GM21529 (cell line): ENCODE measurements at regions not wholly inside any gene's neighbourhood (a gene's known extent, or its start where the extent isn't known, plus 50 kb on each side); places are given as distances from the start of the nearest gene placed in this dataset.

Experiments used
- ATAC-seq: cut with Tn5 transposase; IDR thresholded peaks from one replicate; pipeline ENCODE4 v1.9.1; 2021; ENCODE audit not compliant: unreplicated experiment

- no peak for ATAC-seq
Observed at GRCh38 chr20:16123623-16124022, 449.6 kb downstream of the KIF16B start.

DNA sequence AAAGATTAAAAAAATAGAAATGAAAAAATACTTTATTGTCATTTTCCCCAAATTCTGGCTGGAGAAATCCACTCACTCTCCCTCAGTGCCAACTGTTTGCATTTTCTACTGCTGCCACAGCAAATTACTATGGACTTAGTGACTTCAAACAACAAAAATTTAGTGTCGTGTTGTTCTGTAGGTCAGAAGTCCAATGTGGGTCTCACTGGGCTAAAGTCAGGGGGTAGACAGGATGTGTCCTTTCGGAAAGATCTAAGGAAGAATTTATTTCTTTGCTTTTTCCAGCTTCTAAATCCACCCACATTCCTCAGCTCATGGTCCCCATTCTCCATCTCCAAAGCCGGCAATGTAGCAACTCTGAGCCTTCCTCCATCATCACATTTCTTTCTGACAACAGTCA is 453.3 kb downstream of the KIF16B start:
- no peak for ATAC-seq

- ATAC-seq, result no peak
Observed at GRCh38 chr20:16115911-16116552, 457.2 kb downstream of the KIF16B start.

- no peak for ATAC-seq
Observed at GRCh38 chr20:16113736-16114135, 459.5 kb downstream of the KIF16B start.

DNA sequence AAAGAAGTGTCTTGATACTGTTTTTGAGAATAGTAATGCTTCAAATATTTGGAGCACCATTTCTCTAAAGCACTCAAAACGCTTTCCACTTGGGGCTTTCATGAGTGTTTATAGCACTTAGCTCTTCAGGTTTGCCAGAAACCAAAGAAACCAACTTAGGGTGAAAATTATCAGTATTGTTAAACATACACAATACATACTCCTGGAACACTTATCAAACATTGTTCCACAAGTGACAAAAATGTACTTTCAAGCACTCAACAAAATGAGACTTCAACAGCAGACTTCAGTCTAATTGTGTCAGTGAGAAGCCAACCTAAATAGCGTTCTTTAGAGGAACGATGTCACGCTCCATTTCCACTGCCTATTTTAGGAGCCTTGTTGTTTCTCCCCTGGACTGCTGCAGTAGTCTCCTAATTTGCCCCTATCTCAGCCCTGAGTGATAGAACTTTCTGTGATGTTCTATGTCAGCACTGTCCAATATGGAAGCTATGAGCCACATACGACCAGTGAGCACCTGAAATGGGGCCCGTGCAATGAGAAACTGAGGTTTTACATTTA is 461.3 kb downstream of the KIF16B start:
- ATAC-seq, result no peak

DNA sequence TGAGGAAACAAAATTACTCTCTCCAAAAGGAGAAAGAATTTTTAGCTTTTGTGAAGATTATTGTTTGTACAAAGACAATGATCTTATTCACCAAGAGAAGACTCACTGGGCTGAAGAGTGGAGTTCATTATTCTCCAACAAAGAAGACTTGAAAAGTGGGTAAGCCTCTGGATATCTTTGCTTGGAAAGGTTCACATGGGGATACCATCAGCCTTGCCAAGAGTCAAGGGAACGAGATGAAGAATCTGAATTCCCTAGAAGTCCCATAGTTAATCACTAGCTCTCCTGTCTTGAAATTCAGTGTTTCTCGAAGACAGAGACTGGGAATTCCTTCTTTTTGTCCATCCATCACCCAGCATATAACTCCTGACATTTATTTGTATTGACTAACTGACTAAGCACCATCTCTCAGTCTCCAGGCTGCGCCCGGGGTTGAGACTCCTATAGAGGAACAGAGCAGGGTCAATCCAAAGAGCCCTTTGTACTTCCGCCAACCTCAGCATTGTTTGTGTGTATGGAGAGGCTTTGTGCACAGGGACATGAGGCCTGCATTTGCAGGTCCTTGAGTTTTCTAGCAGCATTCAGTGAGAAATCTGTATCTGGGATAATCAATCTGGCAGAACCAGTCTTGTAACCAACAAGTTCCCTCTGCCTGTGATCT is 461.9 kb downstream of the KIF16B start:
- no peak for ATAC-seq

- no peak for ATAC-seq
Observed at GRCh38 chr20:16107172-16107870, 465.9 kb downstream of the KIF16B start.

- no peak for ATAC-seq
Observed at GRCh38 chr20:16106191-16106849, 466.9 kb downstream of the KIF16B start.

DNA sequence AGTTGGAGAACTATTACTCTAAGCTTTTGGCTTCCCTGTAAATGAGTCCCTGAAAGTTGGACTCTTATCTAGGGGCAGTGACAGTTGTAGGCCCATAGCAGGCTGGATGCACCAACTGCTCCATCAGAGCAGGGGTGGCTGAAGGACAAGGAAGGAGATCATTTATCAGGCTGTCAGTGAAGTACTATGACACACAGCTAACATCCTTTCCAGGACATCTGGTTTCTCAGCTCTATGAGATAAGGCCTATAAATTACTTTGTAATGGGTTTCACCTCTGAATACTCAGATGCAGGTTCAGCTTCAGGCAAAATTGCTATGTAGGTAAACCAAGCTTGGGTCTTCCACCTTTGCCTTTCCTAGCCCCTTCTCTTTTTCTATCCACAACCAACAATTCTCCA is 468.5 kb downstream of the KIF16B start:
- no peak for ATAC-seq
